Spleen (tissue), 11 donors: ENCODE measurements at regions not wholly inside any gene's neighbourhood (a gene's known extent, or its start where the extent isn't known, plus 50 kb on each side); places are given as distances from the start of the nearest gene placed in this dataset.

Experiments
- DNase-seq: peaks from one replicate; pipeline ENCODE4 v3.0.0-alpha.2; 2020
- H3K27ac ChIP-seq, 8 donors: fragments of 200-600 bp; sonication (generic) in 7 of 8; 1 replicate in 4 of 8; 2 replicates in 4 of 8; pipeline versions ENCODE4 v1.5.0 to v1.8.0; 2016 to 2021; ENCODE audit warnings: inconsistent platforms in 4 of 8, mild to moderate bottlenecking in 4 of 8, moderate library complexity in 1 of 8
- H3K27me3 ChIP-seq, 7 donors: fragments of 200-600 bp; sonication (generic) in 6 of 7; replicated peaks in 1 of 7; 1 replicate in 4 of 7; 2 replicates in 3 of 7; pipeline versions ENCODE4 v1.5.0 to v1.8.0; 2016 to 2021; ENCODE audit warnings: inconsistent platforms in 3 of 7, mild to moderate bottlenecking in 1 of 7
- H3K36me3 ChIP-seq, 6 donors: fragments of 200-600 bp; sonication (generic) in 5 of 6; 1 replicate in 4 of 6; 2 replicates in 2 of 6; pipeline versions ENCODE4 v1.5.0 to v1.8.0; 2016 to 2021; ENCODE audit warnings: inconsistent platforms in 2 of 6
- H3K4me1 ChIP-seq, 6 donors: fragments of 200-600 bp; sonication (generic) in 5 of 6; 1 replicate in 3 of 6; 2 replicates in 3 of 6; pipeline versions ENCODE4 v1.5.0 to v1.8.0; 2016 to 2021; ENCODE audit warnings: inconsistent platforms in 3 of 6
- H3K4me3 ChIP-seq, 8 donors: fragments of 200-600 bp; sonication (generic) in 7 of 8; 1 replicate in 4 of 8; 2 replicates in 4 of 8; pipeline versions ENCODE4 v1.5.0 to v1.8.0; 2016 to 2021; ENCODE audit warnings: inconsistent platforms in 4 of 8, mild to moderate bottlenecking in 4 of 8, moderate library complexity in 2 of 8
- H3K9me3 ChIP-seq, 8 donors: fragments of 200-600 bp; sonication (generic) in 7 of 8; 1 replicate in 4 of 8; 2 replicates in 4 of 8; pipeline versions ENCODE4 v1.5.0 to v1.8.0; 2016 to 2021; ENCODE audit warnings: inconsistent platforms in 4 of 8
- POLR2A ChIP-seq, 3 donors: fragments of 450-650 bp; IDR thresholded peaks; one replicate each; pipeline ENCODE4 v1.5.1; 2017; ENCODE audit warnings: antibody characterized with exemption in 3 of 3, mild to moderate bottlenecking in 1 of 3
- POLR2AphosphoS5 ChIP-seq, 3 donors: sonication (generic); formaldehyde crosslinking; IDR thresholded peaks; one replicate each; pipeline ENCODE4 v1.5.1; 2017; ENCODE audit warnings: antibody characterized with exemption in 3 of 3
- WGBS, 5 donors: extraction: QIAGEN DNeasy Blood & Tissue Kit in 3 of 5; methylation state at CpG; one replicate each; pipeline versions ENCODE4 v1.1.5 to v1.1.7; 2013 to 2018; 5-methylcytosine and 5-hydroxymethylcytosine counted together
- intact Hi-C: fragments of 100-400 bp; cut with DNase I; formaldehyde crosslinking; loops from one replicate; pipeline ENCODE4 v1.15.0; 2023; ENCODE audit warnings: low total_unique reads
- TF ChIP-seq, protein P1 (sequence below), 11 experiments: fragments of 200-600 bp in 7 of 11; fragments of 450-650 bp in 4 of 11; sonication (generic) in 4 of 11; IDR thresholded peaks in 8 of 11; conservative IDR thresholded peaks in 3 of 11; 1 replicate in 7 of 11; 2 replicates in 4 of 11; pipeline versions ENCODE4 v1.4.0 to v1.8.0; 2016 to 2021; ENCODE audit warnings: antibody characterized with exemption in 11 of 11, inconsistent platforms in 4 of 11, mild to moderate bottlenecking in 1 of 11
- donor health status: healthy with polysubstance abuse.
- donor health status: DM: no; HTN: no; CAD: no; lungs with moderate emphysema.
- donor health status: DM: no; HTN: no; CAD: no.
- donor health status: Bipolar disorder and iron deficiency.
- donor health status: healthy.
- donor health status: DM: no; HTN: no; CAD: no.
- donor health status: DM: yes; HTN: yes; CAD: no.

DNA sequence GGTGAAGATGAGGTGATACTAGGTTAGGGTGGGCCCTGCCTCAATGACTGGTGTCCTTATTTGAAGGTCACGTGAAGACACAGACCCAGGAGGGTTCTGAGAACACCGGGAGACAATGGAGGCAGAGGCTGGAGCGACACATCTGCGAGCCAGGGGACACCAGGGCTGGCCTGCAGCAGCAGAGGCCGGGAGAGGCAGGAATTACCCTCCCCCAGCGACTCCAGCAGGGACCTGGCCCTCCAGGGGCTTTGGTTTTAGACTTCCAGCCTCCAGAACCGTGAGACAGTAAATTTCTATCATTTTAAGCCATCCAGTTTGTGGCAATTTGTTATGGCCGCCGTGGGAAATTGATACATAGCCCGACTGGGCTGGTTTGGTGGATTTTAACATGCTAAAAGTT, 152.2 kb downstream of the DNAJB6 start:
- H3K27ac ChIP-seq = no peak overlapping the region
- TF ChIP-seq, protein P1, sequence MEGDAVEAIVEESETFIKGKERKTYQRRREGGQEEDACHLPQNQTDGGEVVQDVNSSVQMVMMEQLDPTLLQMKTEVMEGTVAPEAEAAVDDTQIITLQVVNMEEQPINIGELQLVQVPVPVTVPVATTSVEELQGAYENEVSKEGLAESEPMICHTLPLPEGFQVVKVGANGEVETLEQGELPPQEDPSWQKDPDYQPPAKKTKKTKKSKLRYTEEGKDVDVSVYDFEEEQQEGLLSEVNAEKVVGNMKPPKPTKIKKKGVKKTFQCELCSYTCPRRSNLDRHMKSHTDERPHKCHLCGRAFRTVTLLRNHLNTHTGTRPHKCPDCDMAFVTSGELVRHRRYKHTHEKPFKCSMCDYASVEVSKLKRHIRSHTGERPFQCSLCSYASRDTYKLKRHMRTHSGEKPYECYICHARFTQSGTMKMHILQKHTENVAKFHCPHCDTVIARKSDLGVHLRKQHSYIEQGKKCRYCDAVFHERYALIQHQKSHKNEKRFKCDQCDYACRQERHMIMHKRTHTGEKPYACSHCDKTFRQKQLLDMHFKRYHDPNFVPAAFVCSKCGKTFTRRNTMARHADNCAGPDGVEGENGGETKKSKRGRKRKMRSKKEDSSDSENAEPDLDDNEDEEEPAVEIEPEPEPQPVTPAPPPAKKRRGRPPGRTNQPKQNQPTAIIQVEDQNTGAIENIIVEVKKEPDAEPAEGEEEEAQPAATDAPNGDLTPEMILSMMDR (IDR thresholded peaks at IDR 0.05 in 8 of 11, conservative IDR thresholded peaks at IDR 0.05 in 3 of 11) = no peak
- TF ChIP-seq POLR2A (IDR thresholded peaks at IDR 0.05) = no peak
- no peak for TF ChIP-seq POLR2AphosphoS5 (IDR thresholded peaks at IDR 0.05)
- H3K36me3 ChIP-seq = no peaks in the 10 kb centered on the region
- peaks cover 0 to 46% (median 0%) of the 10 kb centered on the region in 7 donors for H3K27me3 ChIP-seq
- no peak overlapping the region for H3K4me3 ChIP-seq
- peak; percentile 64 for DNase-seq
- intact Hi-C loops = no loop called here
- WGBS, 5 donors = 82 to 93% (median 88%) methylated on average over 10 of the region's 10 CpGs
- H3K4me1 ChIP-seq = peaks cover 0 to 21% (median 6%) of the 10 kb centered on the region in 6 donors
- peaks cover 0 to 27% (median 15%) of the 10 kb centered on the region in 8 donors for H3K9me3 ChIP-seq
